ENCODE measurements at regions not wholly inside any gene's neighbourhood (a gene's known extent, or its start where the extent isn't known, plus 50 kb on each side); places are given as distances from the start of the nearest gene placed in this dataset.

GRCh38 chr6:11923621-11924020 is 88.5 kb upstream of the HIVEP1 start:
- DNase-seq: no peak

- no peak for DNase-seq
Measured at GRCh38 chr6:11922901-11923300, 89.2 kb upstream of the HIVEP1 start.

- no peak for DNase-seq
Measured at GRCh38 chr6:11921751-11922150, 90.4 kb upstream of the HIVEP1 start.

- DNase-seq: no peak
Measured at GRCh38 chr6:11921017-11921438, 91.1 kb upstream of the HIVEP1 start.

GRCh38 chr6:11920566-11920965 is 91.5 kb upstream of the HIVEP1 start:
- DNase-seq: no peak

GRCh38 chr6:11919771-11920440 is 92.2 kb upstream of the HIVEP1 start:
- no peak for DNase-seq

GRCh38 chr6:11918739-11919605 is 93.1 kb upstream of the HIVEP1 start:
- DNase-seq: no peak

GRCh38 chr6:11917951-11918738 is 94.0 kb upstream of the HIVEP1 start:
- DNase-seq: no peak

- DNase-seq: no peak
Measured at GRCh38 chr6:11912420-11912819, 99.7 kb upstream of the HIVEP1 start.

GRCh38 chr6:11911538-11911937 is 100.6 kb upstream of the HIVEP1 start:
- no peak for DNase-seq

GRCh38 chr6:11909696-11910132 is 102.4 kb upstream of the HIVEP1 start:
- no peak for DNase-seq

GRCh38 chr6:11908436-11909105 is 103.5 kb upstream of the HIVEP1 start:
- no peak for DNase-seq

GRCh38 chr6:11903645-11904044 is 108.5 kb upstream of the HIVEP1 start:
- no peak for DNase-seq

- no peak for DNase-seq
Measured at GRCh38 chr6:11902527-11902926, 109.6 kb upstream of the HIVEP1 start.

- no peak for DNase-seq
Measured at GRCh38 chr6:11900662-11901598, 111.2 kb upstream of the HIVEP1 start.

- DNase-seq: no peak
Measured at GRCh38 chr6:11899645-11900044, 112.5 kb upstream of the HIVEP1 start.

GRCh38 chr6:11894212-11894611 is 115.6 kb upstream of the ADTRP start:
- no peak for DNase-seq

GRCh38 chr6:11891547-11891946 is 112.9 kb upstream of the ADTRP start:
- DNase-seq: no peak

GRCh38 chr6:11890849-11891248 is 112.2 kb upstream of the ADTRP start:
- no peak for DNase-seq

GRCh38 chr6:11890209-11890608 is 111.6 kb upstream of the ADTRP start:
- DNase-seq: no peak

- DNase-seq: no peak
Measured at GRCh38 chr6:11889572-11889971, 111.0 kb upstream of the ADTRP start.

GRCh38 chr6:11888727-11889126 is 110.1 kb upstream of the ADTRP start:
- DNase-seq: no peak
